Heart right ventricle (tissue), 16 donors: ENCODE measurements at regions not wholly inside any gene's neighbourhood (a gene's known extent, or its start where the extent isn't known, plus 50 kb on each side); places are given as distances from the start of the nearest gene placed in this dataset.

ENCODE experiments used
- ATAC-seq, 8 donors: fragments of 200-7000 bp; cut with Tn5 transposase; one replicate each; pipeline ENCODE4 v1.9.1; 2020; ENCODE audit warnings: mild to moderate bottlenecking in 8 of 8, moderate library complexity in 8 of 8, moderate number of reproducible peaks in 1 of 8
- DNase-seq, 2 donors: peaks; one replicate each; pipeline ENCODE4 v3.0.0-alpha.2; 2020
- H3K27ac ChIP-seq, 10 donors: fragments of 200-600 bp; sonication (generic) in 2 of 10; one replicate each; pipeline versions ENCODE4 v1.5.0 to v1.8.0; 2020 to 2022; ENCODE audit warnings: mild to moderate bottlenecking in 3 of 10
- H3K27me3 ChIP-seq, 7 donors: fragments of 200-600 bp; one replicate each; pipeline ENCODE4 v1.8.0; 2021 to 2022; ENCODE audit warnings: mild to moderate bottlenecking in 2 of 7
- H3K36me3 ChIP-seq, 9 donors: fragments of 200-600 bp; sonication (generic) in 1 of 9; one replicate each; pipeline versions ENCODE4 v1.5.0 to v1.8.0; 2020 to 2022; ENCODE audit warnings: mild to moderate bottlenecking in 2 of 9
- H3K4me1 ChIP-seq, 9 donors: fragments of 200-600 bp; sonication (generic) in 1 of 9; one replicate each; pipeline versions ENCODE4 v1.5.0 to v1.8.0; 2020 to 2022; ENCODE audit warnings: mild to moderate bottlenecking in 4 of 9
- H3K4me3 ChIP-seq, 10 donors: fragments of 200-600 bp; sonication (generic) in 2 of 10; one replicate each; pipeline versions ENCODE4 v1.5.0 to v1.8.0; 2020 to 2022; ENCODE audit warnings: mild to moderate bottlenecking in 7 of 10, moderate library complexity in 2 of 10
- H3K9me3 ChIP-seq, 11 donors: fragments of 200-600 bp in 10 of 11; sonication (generic) in 2 of 11; one replicate each; pipeline versions ENCODE4 v1.5.0 to v1.8.0; 2013 to 2022; ENCODE audit warnings: mild to moderate bottlenecking in 2 of 11, control low read depth in 1 of 11, moderate library complexity in 1 of 11
- CTCF ChIP-seq, 9 donors: fragments of 200-600 bp; sonication (generic) in 2 of 9; IDR thresholded peaks; one replicate each; pipeline versions ENCODE4 v1.5.0 to v1.8.0; 2021 to 2022; ENCODE audit warnings: antibody characterized with exemption in 9 of 9, mild to moderate bottlenecking in 5 of 9, moderate library complexity in 1 of 9
- WGBS, 2 donors: extraction: QIAGEN DNeasy Blood & Tissue Kit; methylation state at CpG; one replicate each; pipeline ENCODE4 v1.1.7; 2013; ENCODE audit warnings: inconsistent platforms in 1 of 2; 5-methylcytosine and 5-hydroxymethylcytosine counted together
- intact Hi-C, 10 donors: fragments of 100-400 bp; cut with DNase I; formaldehyde crosslinking; loops; one replicate each; pipeline versions ENCODE4 v1.11.1 to v1.14.2; 2022
- donor health status: Arrhythmogenic right ventricular cardiomyopathy.
- donor health status: ischemic (EF 13 %, LVEDD 7.1; RV severe dilation, severe dysfunction).
- donor health status: healthy with polysubstance abuse.
- donor health status: DM: no; HTN: yes; CAD: no.
- donor health status: DM: no; HTN: no; CAD: no.
- donor health status: ischemic (EF 25% LVEDD 6.9; RV normal size, moderate dysfunction).
- donor health status: ischemic (EF 25% LVEDD 5.7; RV mildly dilated, moderate dysfunction).
- donor health status: healthy.
- donor health status: DM: yes; HTN: yes; CAD: no.
- donor health status: Ischemic cardiomyopathy.
- donor health status: ischemic (EF 35%, LVEDD 5.7; RV mildly dilated, moderate dysfunction).
- donor health status: nonischemic (EF 11% LVEDD 7.7; RV severe dilation, severe dysfunction).
- donor health status: DM: yes; HTN: yes; CAD: no.
- donor health status: PGD.
- donor health status: ischemic (EF 29% LVEDD 5.4; RV normal size, mild dysfunction).
- donor health status: nonischemic (EF 23%, LVEDD 6.1; RV moderate dilation, normal function).

GRCh38 chr5:72028382-72028781 lies 78.9 kb upstream of the MAP1B start:
- 96 to 97% methylated on average over 1 of the region's 1 CpG for WGBS, 2 donors
- intact Hi-C loops: no loop called here
- H3K4me3 ChIP-seq: no peak overlapping the region
- no peaks in the 10 kb centered on the region for H3K4me1 ChIP-seq
- DNase-seq (no peak), ATAC-seq (no peak)
- no peak overlapping the region for H3K27ac ChIP-seq
- H3K9me3 ChIP-seq: peaks cover 0 to 24% (median 0%) of the 10 kb centered on the region in 11 donors
- TF ChIP-seq CTCF (IDR thresholded peaks at IDR 0.05): no peak
- no peaks in the 10 kb centered on the region for H3K36me3 ChIP-seq
- H3K27me3 ChIP-seq: no peaks in the 10 kb centered on the region

GRCh38 chr5:72030237-72030636 lies 77.0 kb upstream of the MAP1B start:
- Histone ChIP-seq H3K4me1 (no peaks in the 10 kb centered on the region), H3K4me3 (no peak overlapping the region), H3K36me3 (no peaks in the 10 kb centered on the region), H3K27me3 (no peaks in the 10 kb centered on the region), H3K9me3 (peaks cover 0 to 7% (median 0%) of the 10 kb centered on the region in 11 donors), H3K27ac (no peak overlapping the region)
- no peak for DNase-seq
- no peak for TF ChIP-seq CTCF (IDR thresholded peaks at IDR 0.05)
- WGBS, 2 donors: 90 to 91% methylated on average over 3 of the region's 3 CpGs
- ATAC-seq: no peak
- intact Hi-C loops: no loop called here

GRCh38 chr5:72032788-72033187 lies 74.5 kb upstream of the MAP1B start:
- DNase-seq (no peak), ATAC-seq (no peak)
- Histone ChIP-seq H3K4me3 (no peak overlapping the region), H3K4me1 (no peaks in the 10 kb centered on the region), H3K9me3 (peaks cover 0 to 4% (median 0%) of the 10 kb centered on the region in 11 donors), H3K27ac (no peak overlapping the region), H3K27me3 (no peaks in the 10 kb centered on the region), H3K36me3 (no peaks in the 10 kb centered on the region)
- no peak for TF ChIP-seq CTCF (IDR thresholded peaks at IDR 0.05)
- intact Hi-C loops: no loop called here
- WGBS, 2 donors: 57 to 63% methylated on average over 4 of the region's 4 CpGs

- no peak for TF ChIP-seq CTCF (IDR thresholded peaks at IDR 0.05)
- 73 to 80% methylated on average over 4 of the region's 4 CpGs for WGBS, 2 donors
Measured at GRCh38 chr5:72034770-72035169, 72.5 kb upstream of the MAP1B start.

More at GRCh38 chr5:72034770-72035169, 72.5 kb upstream of the MAP1B start:
- H3K27ac ChIP-seq: no peak overlapping the region
- no peak overlapping the region for H3K4me3 ChIP-seq
- peak in 1 of 2 donors; percentile 5 for DNase-seq
- ATAC-seq: peak in 5 of 8 donors; percentile 25 to 53 (median 37)
- intact Hi-C loops: no loop called here
- no peaks in the 10 kb centered on the region for H3K4me1 ChIP-seq
- no peaks in the 10 kb centered on the region for H3K9me3 ChIP-seq
- H3K36me3 ChIP-seq: no peaks in the 10 kb centered on the region
- no peaks in the 10 kb centered on the region for H3K27me3 ChIP-seq
